H1 (cell line): ENCODE measurements at regions not wholly inside any gene's neighbourhood (a gene's known extent, or its start where the extent isn't known, plus 50 kb on each side); places are given as distances from the start of the nearest gene placed in this dataset.

Experiments used
- CEBPB ChIP-seq: IDR thresholded peaks from 2 replicates; pipeline ENCODE4 v1.6.1; 2012; ENCODE audit warnings: low read depth, low read length
- CHD2 ChIP-seq: IDR thresholded peaks from 2 replicates; pipeline ENCODE4 v1.6.1; 2012; ENCODE audit warnings: low read length, improper control_type of control experiment
- CREB1 ChIP-seq: IDR thresholded peaks from 2 replicates; pipeline ENCODE4 v1.6.1; 2012; ENCODE audit warnings: inconsistent platforms
- JUN ChIP-seq: IDR thresholded peaks from 2 replicates; pipeline ENCODE4 v1.6.1; 2011; ENCODE audit warnings: low read depth, mild to moderate bottlenecking, improper control_type of control experiment, low read length
- POU5F1 ChIP-seq: IDR thresholded peaks from 2 replicates; pipeline ENCODE4 v1.6.1; 2011; ENCODE audit warnings: low read depth, mild to moderate bottlenecking, low read length, moderate library complexity
- SP2 ChIP-seq: IDR thresholded peaks from 2 replicates; pipeline ENCODE4 v1.6.1; 2012; ENCODE audit warnings: mild to moderate bottlenecking, low read length, inconsistent platforms
- TAF1 ChIP-seq: IDR thresholded peaks from 2 replicates; pipeline ENCODE4 v1.6.1; 2011; ENCODE audit warnings: mild to moderate bottlenecking, low read depth, low read length
- TF ChIP-seq, protein P1 (sequence below): fragments of 300-600 bp; sonication (generic); IDR thresholded peaks from 2 replicates; pipeline ENCODE4 v1.7.1; 2012; ENCODE audit warnings: low read length, moderate library complexity, mild to moderate bottlenecking, inconsistent platforms; ENCODE audit not compliant: insufficient replicate concordance

DNA sequence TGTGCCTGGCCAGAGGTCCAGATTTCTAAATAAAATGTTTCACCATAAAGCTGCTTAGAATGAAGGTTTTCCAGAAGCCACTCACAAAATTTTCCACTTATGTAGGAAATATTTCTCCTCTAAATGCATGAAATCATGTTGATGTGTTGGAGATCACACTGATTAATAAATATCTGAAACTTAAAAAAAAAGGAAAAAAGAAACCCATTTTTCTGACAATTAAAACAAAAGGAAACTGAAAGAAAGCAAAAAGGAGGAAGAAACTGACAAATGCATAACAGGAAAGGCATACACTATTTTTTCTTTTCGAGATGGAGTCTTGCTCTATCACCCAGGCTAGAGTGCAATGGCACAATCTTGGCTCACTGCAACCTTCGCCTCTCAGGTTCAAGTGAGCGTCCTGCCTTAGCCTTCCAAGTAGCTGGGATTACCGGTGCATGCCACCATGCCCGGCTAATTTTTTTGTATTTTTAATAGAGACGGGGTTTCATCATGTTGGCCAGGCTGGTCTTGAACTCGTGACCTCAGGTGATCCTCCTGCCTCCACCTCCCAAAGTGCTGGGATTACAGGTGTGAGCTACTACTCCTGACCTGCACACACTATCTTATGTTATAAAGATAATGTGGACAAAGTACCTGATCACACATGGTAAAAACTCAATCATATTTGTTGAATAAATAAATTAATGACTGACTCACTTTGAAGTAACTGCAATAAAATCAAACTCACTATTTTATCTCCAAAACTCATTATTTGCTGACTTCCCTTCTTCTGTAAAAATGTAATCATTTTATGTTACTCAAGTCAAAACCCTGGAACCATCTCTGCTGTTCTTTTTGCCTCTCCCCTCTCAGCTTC, 149.8 kb upstream of the NR5A2 start (continued):
- TF ChIP-seq, protein P1, sequence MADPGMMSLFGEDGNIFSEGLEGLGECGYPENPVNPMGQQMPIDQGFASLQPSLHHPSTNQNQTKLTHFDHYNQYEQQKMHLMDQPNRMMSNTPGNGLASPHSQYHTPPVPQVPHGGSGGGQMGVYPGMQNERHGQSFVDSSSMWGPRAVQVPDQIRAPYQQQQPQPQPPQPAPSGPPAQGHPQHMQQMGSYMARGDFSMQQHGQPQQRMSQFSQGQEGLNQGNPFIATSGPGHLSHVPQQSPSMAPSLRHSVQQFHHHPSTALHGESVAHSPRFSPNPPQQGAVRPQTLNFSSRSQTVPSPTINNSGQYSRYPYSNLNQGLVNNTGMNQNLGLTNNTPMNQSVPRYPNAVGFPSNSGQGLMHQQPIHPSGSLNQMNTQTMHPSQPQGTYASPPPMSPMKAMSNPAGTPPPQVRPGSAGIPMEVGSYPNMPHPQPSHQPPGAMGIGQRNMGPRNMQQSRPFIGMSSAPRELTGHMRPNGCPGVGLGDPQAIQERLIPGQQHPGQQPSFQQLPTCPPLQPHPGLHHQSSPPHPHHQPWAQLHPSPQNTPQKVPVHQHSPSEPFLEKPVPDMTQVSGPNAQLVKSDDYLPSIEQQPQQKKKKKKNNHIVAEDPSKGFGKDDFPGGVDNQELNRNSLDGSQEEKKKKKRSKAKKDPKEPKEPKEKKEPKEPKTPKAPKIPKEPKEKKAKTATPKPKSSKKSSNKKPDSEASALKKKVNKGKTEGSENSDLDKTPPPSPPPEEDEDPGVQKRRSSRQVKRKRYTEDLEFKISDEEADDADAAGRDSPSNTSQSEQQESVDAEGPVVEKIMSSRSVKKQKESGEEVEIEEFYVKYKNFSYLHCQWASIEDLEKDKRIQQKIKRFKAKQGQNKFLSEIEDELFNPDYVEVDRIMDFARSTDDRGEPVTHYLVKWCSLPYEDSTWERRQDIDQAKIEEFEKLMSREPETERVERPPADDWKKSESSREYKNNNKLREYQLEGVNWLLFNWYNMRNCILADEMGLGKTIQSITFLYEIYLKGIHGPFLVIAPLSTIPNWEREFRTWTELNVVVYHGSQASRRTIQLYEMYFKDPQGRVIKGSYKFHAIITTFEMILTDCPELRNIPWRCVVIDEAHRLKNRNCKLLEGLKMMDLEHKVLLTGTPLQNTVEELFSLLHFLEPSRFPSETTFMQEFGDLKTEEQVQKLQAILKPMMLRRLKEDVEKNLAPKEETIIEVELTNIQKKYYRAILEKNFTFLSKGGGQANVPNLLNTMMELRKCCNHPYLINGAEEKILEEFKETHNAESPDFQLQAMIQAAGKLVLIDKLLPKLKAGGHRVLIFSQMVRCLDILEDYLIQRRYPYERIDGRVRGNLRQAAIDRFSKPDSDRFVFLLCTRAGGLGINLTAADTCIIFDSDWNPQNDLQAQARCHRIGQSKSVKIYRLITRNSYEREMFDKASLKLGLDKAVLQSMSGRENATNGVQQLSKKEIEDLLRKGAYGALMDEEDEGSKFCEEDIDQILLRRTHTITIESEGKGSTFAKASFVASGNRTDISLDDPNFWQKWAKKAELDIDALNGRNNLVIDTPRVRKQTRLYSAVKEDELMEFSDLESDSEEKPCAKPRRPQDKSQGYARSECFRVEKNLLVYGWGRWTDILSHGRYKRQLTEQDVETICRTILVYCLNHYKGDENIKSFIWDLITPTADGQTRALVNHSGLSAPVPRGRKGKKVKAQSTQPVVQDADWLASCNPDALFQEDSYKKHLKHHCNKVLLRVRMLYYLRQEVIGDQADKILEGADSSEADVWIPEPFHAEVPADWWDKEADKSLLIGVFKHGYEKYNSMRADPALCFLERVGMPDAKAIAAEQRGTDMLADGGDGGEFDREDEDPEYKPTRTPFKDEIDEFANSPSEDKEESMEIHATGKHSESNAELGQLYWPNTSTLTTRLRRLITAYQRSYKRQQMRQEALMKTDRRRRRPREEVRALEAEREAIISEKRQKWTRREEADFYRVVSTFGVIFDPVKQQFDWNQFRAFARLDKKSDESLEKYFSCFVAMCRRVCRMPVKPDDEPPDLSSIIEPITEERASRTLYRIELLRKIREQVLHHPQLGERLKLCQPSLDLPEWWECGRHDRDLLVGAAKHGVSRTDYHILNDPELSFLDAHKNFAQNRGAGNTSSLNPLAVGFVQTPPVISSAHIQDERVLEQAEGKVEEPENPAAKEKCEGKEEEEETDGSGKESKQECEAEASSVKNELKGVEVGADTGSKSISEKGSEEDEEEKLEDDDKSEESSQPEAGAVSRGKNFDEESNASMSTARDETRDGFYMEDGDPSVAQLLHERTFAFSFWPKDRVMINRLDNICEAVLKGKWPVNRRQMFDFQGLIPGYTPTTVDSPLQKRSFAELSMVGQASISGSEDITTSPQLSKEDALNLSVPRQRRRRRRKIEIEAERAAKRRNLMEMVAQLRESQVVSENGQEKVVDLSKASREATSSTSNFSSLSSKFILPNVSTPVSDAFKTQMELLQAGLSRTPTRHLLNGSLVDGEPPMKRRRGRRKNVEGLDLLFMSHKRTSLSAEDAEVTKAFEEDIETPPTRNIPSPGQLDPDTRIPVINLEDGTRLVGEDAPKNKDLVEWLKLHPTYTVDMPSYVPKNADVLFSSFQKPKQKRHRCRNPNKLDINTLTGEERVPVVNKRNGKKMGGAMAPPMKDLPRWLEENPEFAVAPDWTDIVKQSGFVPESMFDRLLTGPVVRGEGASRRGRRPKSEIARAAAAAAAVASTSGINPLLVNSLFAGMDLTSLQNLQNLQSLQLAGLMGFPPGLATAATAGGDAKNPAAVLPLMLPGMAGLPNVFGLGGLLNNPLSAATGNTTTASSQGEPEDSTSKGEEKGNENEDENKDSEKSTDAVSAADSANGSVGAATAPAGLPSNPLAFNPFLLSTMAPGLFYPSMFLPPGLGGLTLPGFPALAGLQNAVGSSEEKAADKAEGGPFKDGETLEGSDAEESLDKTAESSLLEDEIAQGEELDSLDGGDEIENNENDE = no peak
- TF ChIP-seq CHD2 (no peak), CREB1 (no peak), JUN (no peak), POU5F1 (no peak), SP2 (no peak), CEBPB (no peak), TAF1 (no peak)
